DMS153 treated with DMSO at 0.1 percent for 48 hours (cell line): ENCODE measurements at regions not wholly inside any gene's neighbourhood (a gene's known extent, or its start where the extent isn't known, plus 50 kb on each side); places are given as distances from the start of the nearest gene placed in this dataset.

Source experiments
- DNase-seq: peaks from one replicate; lab custom pipeline; 2025; ENCODE audit not compliant: unreplicated experiment; lab: John Stamatoyannopoulos, UW

DNA sequence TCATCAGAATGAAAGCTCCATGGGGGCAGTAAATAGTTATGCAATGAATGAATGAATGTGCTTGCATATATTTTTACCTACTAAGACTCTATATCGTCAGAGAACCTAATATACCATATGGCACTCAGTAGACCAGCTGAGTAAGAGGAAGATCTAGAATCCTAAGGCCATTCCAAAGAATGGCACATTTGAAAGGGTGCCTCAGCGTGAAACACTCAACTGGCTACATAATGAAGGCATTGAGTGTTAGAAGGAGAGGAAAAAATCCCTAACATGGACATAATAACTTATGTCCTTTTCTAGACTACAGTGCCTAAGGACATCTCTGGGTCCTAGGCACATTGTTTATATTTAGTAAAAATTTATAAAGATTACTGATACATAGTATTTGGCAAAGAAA is 61.7 kb upstream of the ARID2 start:
- DNase-seq: no peak

DNA sequence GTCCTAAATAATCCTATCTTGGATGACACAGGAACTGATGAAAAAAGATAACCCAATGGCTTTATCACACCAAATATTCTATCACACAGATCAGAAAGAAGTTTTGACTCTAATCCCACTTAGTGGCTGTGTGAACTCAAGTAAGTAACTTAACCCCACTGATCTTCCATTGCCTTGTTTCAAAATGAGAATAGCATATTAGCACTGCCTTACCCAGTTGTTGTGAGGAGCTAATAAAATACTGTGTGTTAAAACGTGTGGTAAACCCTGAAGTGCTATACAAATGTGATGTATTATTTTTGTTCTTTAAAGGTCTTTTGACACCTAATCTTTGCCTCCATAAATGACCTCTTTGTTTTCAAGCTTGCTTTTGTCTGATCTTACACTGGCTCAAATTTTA is 60.9 kb upstream of the ARID2 start:
- DNase-seq: no peak

DNA sequence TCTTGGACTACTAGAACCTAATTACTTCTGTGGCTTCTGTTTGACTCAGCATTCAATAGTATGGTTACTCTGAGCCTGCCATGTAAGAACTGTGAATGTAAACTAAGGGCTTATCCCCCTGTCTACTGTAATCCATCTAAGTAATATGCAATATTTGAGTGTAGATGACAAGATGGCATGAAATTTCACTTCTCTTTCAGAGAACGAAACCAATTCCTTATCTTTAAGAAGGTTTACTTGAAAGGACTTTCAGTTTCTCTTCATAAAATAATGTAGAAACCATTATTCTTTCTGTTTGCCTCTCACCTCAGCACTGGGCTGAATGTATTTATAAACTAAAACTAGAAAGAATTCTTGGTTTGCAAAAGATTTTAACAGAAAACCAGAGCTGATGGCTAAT is 60.4 kb upstream of the ARID2 start:
- DNase-seq: no peak

DNA sequence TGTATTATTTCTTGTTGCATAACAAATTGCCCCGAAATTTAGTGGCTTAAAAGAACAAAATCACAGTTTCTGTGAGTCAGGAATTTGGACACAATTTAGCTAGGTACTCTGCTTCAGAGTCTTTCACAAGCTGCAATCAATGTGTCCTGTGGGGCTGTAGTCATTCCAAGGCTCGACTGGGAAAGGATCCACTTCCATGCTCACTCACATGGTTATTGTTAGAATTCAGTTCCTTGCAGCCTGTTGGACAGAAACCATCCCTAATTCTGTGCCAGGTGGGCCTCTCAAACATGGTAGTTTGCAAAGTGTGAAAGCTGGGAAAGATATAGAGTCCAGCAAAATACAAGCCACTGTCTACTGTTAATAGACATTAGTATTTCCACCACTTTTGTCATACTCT is 59.7 kb upstream of the ARID2 start:
- no peak for DNase-seq

DNA sequence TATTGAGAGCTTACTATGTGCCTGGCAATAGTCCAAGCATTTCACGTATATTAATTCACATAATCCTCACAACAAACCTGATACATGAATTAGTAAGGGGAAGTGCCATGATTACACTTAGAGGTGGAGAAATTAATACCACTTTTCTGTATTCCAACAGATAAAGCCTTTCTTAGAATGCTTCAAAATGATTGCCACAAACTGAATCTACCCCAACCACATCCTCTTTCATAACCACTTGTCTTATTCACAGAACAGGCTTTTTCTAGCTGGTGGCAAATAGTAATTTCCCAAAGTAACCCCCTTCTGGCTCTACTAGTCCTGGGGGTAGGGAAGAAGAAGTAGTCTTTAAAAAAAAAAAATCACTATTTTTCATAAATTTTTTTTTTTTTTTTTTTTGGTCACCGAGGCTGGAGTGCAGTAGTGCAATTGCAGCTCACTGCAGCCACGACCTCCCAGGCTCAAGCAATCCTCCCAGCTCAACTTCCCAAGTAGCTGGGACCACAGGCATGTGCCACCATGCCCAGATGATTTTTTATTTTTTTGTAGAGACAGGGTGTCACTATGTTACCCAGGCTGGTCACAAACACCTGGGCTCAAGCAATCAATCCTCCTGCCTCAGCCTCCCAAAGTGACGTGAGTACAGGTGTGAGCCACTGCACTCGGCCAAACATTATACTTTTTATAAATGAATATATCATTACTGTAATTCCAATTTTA is 59.0 kb upstream of the ARID2 start:
- no peak for DNase-seq

DNA sequence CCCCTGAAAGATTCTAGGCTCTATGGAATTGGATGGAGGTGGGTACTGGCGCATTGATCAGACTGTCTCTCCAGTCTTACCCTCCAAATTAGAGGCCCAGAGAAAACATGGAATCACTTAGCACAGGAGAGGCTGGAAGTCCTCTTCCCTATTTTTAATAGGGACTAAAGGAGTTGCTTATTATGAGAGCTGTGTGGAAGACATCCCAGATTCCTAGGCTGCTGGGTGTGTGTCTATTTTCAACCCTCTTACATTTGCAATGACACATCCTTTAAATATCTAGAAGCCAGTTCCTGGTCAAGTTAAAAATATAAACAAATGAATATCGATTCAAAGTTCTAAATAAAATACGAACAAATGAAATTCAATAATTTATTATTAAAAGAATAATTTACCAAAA is 58.3 kb upstream of the ARID2 start:
- DNase-seq: no peak

DNA sequence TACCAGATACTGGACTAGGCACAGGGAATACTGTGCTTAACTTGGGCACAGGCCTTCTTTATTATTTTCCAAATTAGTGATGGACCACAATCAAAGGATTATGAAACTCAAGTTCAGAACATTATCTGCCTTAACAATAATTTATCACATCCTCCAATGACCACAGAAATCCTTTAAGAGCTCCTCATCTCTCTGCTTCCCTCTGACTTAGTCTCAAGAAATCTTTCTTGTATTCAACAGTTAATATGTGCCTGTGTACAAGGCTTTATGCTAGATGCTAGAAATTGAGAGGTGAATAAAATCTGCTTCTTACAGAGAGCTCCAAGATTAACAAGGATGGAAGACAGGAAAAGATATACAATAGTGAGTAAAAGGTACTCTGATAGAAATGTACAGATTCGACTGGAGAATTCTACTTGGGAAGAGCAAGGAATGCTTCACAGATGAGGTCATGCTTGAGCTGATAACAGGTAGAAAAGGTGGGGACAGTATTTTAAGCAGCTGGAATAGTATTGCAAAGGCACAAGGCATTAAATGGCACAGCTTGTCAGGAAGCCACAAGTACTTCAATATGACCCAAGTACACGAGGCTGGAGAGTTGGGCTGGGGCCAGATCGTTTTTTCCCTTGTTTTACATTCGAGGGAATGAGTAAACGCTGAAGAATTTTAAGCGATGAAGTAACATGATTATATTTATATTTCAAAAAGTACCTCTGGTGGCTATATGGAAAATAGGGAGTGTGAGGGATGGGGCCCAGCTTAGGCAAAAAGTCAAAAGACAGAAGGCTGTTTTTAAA is 55.1 kb upstream of the ARID2 start:
- peak; percentile 2 for DNase-seq

DNA sequence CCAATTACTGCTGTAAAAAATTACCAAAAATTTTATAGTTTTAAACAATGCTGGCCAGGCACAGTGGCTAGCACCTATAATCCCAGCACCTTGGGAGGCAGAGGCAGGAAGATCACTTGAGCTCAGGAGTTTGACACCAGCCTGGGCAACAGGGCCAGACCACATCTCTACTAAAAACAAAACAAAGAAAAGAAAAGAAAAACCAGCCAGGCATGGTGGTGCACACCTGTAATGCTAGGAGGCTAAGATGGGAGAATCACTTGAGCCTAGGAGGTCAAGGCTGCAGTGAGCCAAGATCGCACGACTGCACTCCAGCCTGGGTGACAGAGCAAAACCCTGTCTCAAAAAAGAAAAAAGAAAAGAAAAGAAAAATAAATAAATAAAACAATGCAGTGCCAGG is 54.0 kb upstream of the ARID2 start:
- no peak for DNase-seq
